Endothelial cell of umbilical vein (primary cell): ENCODE measurements at regions not wholly inside any gene's neighbourhood (a gene's known extent, or its start where the extent isn't known, plus 50 kb on each side); places are given as distances from the start of the nearest gene placed in this dataset.

Experiments used
- BruUV-seq: library from RNA; stranded (reverse); fragments of 400-500 nt; replicated peaks from 2 replicates; lab custom pipeline; 2021; lab: Mats Ljungman, UMichigan
- CTCF ChIA-PET: fragments of 300-600, 350-600 bp; sonication (Branson Sonifier 250); formaldehyde crosslinking; loops from one replicate; lab custom pipeline; 2021; ENCODE audit warnings: antibody characterized with exemption, inconsistent platforms; lab: Charles Lee
- POLR2A ChIA-PET: fragments of 300-600, 350-600 bp; sonication (Branson Sonifier 250); formaldehyde crosslinking; loops from one replicate; lab custom pipeline; 2021; ENCODE audit warnings: antibody characterized with exemption, inconsistent platforms; lab: Charles Lee
- DNase-seq: peaks from one replicate; pipeline ENCODE4 v3.0.0-alpha.2; 2011; ENCODE audit warnings: low read depth, low spot score
- FAIRE-seq: peaks from 2 replicates; lab custom pipeline; 2011; peaks lifted over from hg19 to GRCh38; lab: Jason Lieb, UNC
- H2AFZ ChIP-seq: 2 replicates; pipeline ENCODE4 v1.6.0; 2012; ENCODE audit warnings: low read depth, low read length, control low read depth, inconsistent platforms
- H3K27ac ChIP-seq: 2 replicates; pipeline ENCODE4 v1.5.1; 2011; ENCODE audit warnings: low read depth, mild to moderate bottlenecking, control low read depth, low read length, moderate library complexity; ENCODE audit not compliant: insufficient read depth
- H3K27me3 ChIP-seq, 2 experiments: 2 replicates each; pipeline versions ENCODE4 v1.6.0 to v1.6.1; 2011; ENCODE audit warnings: low read length in 2 of 2, mixed read lengths in 1 of 2; ENCODE audit not compliant: control insufficient read depth in 2 of 2, insufficient read depth in 2 of 2
- H3K36me3 ChIP-seq, 2 experiments: 2 replicates in 1 of 2; 3 replicates in 1 of 2; pipeline ENCODE4 v1.5.1; 2011; ENCODE audit warnings: low read length in 2 of 2, mild to moderate bottlenecking in 1 of 2, moderate library complexity in 1 of 2; ENCODE audit not compliant: control insufficient read depth in 2 of 2, insufficient read depth in 2 of 2; ENCODE audit errors: extremely low read depth in 1 of 2
- H3K4me1 ChIP-seq: 3 replicates; pipeline ENCODE4 v1.5.1; 2011; ENCODE audit warnings: mild to moderate bottlenecking, low read length; ENCODE audit not compliant: control insufficient read depth, insufficient read depth; ENCODE audit errors: extremely low read depth
- H3K4me2 ChIP-seq: 2 replicates; pipeline ENCODE4 v1.6.1; 2011; ENCODE audit warnings: low read length, control low read depth, mixed read lengths; ENCODE audit not compliant: insufficient read depth
- H3K4me3 ChIP-seq, 3 experiments: fragments of 200-600 bp in 1 of 3; sonication (generic), shearing (Covaris generic) in 1 of 3; replicated peaks in 1 of 3; 2 replicates each; pipeline ENCODE4 v1.5.1; 2011 to 2016; ENCODE audit warnings: control low read depth in 3 of 3, low read length in 3 of 3, mild to moderate bottlenecking in 2 of 3, inconsistent platforms in 1 of 3, low read depth in 1 of 3, moderate library complexity in 1 of 3; ENCODE audit not compliant: insufficient read depth in 1 of 3
- H3K79me2 ChIP-seq: 2 replicates; pipeline ENCODE4 v1.6.0; 2012; ENCODE audit warnings: low read length, inconsistent platforms; ENCODE audit not compliant: control insufficient read depth, insufficient read depth
- H3K9ac ChIP-seq: replicated peaks from 2 replicates; pipeline ENCODE3; 2011; ENCODE audit warnings: low read length, control low read depth; ENCODE audit not compliant: insufficient read depth; ENCODE audit errors: extremely low read depth
- H3K9me1 ChIP-seq: replicated peaks from 3 replicates; pipeline ENCODE4 v1.6.0; 2011; ENCODE audit warnings: mild to moderate bottlenecking, low read length; ENCODE audit not compliant: control insufficient read depth, insufficient read depth; ENCODE audit errors: extremely low read depth
- H3K9me3 ChIP-seq: replicated peaks from 2 replicates; pipeline ENCODE4 v1.5.1; 2012; ENCODE audit warnings: low read length, inconsistent platforms; ENCODE audit not compliant: control insufficient read depth, insufficient read depth
- H4K20me1 ChIP-seq: replicated peaks from 2 replicates; pipeline ENCODE3; 2011; ENCODE audit warnings: mild to moderate bottlenecking, low read length; ENCODE audit not compliant: control insufficient read depth, insufficient read depth; ENCODE audit errors: extremely low read depth
- CTCF ChIP-seq, 2 donors: IDR thresholded peaks; 1 replicate in 1 of 2; 2 replicates in 1 of 2; pipeline ENCODE4 v1.5.1; 2011; ENCODE audit warnings: low read length in 2 of 2, mild to moderate bottlenecking in 2 of 2, moderate library complexity in 2 of 2, control low read depth in 1 of 2, inconsistent platforms in 1 of 2, low read depth in 1 of 2; ENCODE audit not compliant: insufficient read depth in 1 of 2; ENCODE audit errors: extremely low read depth in 1 of 2
- EZH2 ChIP-seq: IDR thresholded peaks from 2 replicates; pipeline ENCODE4 v1.6.1; 2012; ENCODE audit warnings: borderline replicate concordance, low read depth, mild to moderate bottlenecking, moderate library complexity, low read length, inconsistent platforms; ENCODE audit not compliant: severe bottlenecking
- FOS ChIP-seq: IDR thresholded peaks from 2 replicates; pipeline ENCODE4 v1.6.1; 2011; ENCODE audit warnings: mild to moderate bottlenecking, low read length, moderate library complexity, borderline replicate concordance; ENCODE audit not compliant: insufficient read depth
- GATA2 ChIP-seq: IDR thresholded peaks from 2 replicates; pipeline ENCODE4 v1.7.0; 2011; ENCODE audit warnings: low read depth, mild to moderate bottlenecking, moderate library complexity, mixed read lengths, low read length; ENCODE audit not compliant: insufficient read length, insufficient read depth
- JUN ChIP-seq: IDR thresholded peaks from 2 replicates; pipeline ENCODE4 v1.6.1; 2011; ENCODE audit warnings: borderline replicate concordance, low read depth; ENCODE audit not compliant: insufficient read length, insufficient read depth
- MAX ChIP-seq: IDR thresholded peaks from 2 replicates; pipeline ENCODE4 v1.6.1; 2011; ENCODE audit not compliant: insufficient read depth, insufficient read length
- MYC ChIP-seq: IDR thresholded peaks from one replicate; pipeline ENCODE4 v1.6.1; 2011; ENCODE audit warnings: mild to moderate bottlenecking, low read depth, low read length
- POLR2A ChIP-seq: IDR thresholded peaks from 2 replicates; pipeline ENCODE4 v1.6.1; 2012; ENCODE audit warnings: low read depth, mild to moderate bottlenecking, control low read depth, low read length
- POLR2AphosphoS5 ChIP-seq: IDR thresholded peaks from 2 replicates; pipeline ENCODE4 v1.6.1; 2012; ENCODE audit warnings: low read depth, mild to moderate bottlenecking, control low read depth, low read length, moderate library complexity; ENCODE audit not compliant: insufficient read depth
- dilution Hi-C: fragments of 300-500 bp; cut with MboI; formaldehyde crosslinking; loops from one replicate; pipeline ENCODE4 v1.15.0; 2019; ENCODE audit warnings: low sequenced_read_pairs; ENCODE audit not compliant: extremely low pct_ligation_motif_present
- intact Hi-C: fragments of 100-400 bp; cut with micrococcal nuclease; formaldehyde crosslinking; loops from one replicate; pipeline ENCODE4 v1.10.0; 2022

- ChIA-PET POLR2A (no interaction called here), CTCF (interaction anchor here (0.6 to 1.3 kb wide), 2 partner anchors 8 to 461 kb away, joined by 3 to 4 read pairs; no protein-coding TSS in a partner anchor)
- DNase-seq (no peak), FAIRE-seq (no peak)
- Histone ChIP-seq H3K9me3 (no peaks in the 10 kb centered on the region), H3K9ac (no peak overlapping the region), H3K4me1 (peaks cover 10% of the 10 kb centered on the region), H3K79me2 (no peaks in the 10 kb centered on the region), H4K20me1 (no peaks in the 10 kb centered on the region), H3K27ac (no peak overlapping the region), H2AFZ (no peak overlapping the region), H3K4me3 (no peak overlapping the region), H3K36me3 (no peaks in the 10 kb centered on the region), H3K4me2 (no peak overlapping the region), H3K27me3 (no peaks in the 10 kb centered on the region), H3K9me1 (no peaks in the 10 kb centered on the region)
- intact Hi-C loops, result no loop called here
- TF ChIP-seq MYC (no peak), POLR2AphosphoS5 (no peak), POLR2A (no peak), FOS (no peak), EZH2 (no peak), JUN (no peak), GATA2 (no peak), MAX (no peak), CTCF (IDR thresholded peaks at IDR 0.05; ENCODE audit: extremely low read depth in 1 of 2, insufficient read depth in 1 of 2, low read depth in 1 of 2, low read length in 2 of 2) (no peak)
- dilution Hi-C loops, result no loop called here
- no TSS peak for BruUV-seq
These were observed 77.4 kb downstream of the SAMD9 start for GRCh38 chr7:93040355-93040754.
